H9 (cell line): ENCODE measurements at regions not wholly inside any gene's neighbourhood (a gene's known extent, or its start where the extent isn't known, plus 50 kb on each side); places are given as distances from the start of the nearest gene placed in this dataset.

Source experiments
- DNase-seq: peaks from one replicate; pipeline ENCODE4 v3.0.0-alpha.2; 2017
- H2AFZ ChIP-seq: one replicate; pipeline ENCODE4 v1.6.1; 2013; ENCODE audit warnings: mild to moderate bottlenecking, low read length, control low read depth, moderate library complexity
- H2AK5ac ChIP-seq: 2 replicates; pipeline ENCODE4 v1.6.1; 2013; ENCODE audit warnings: low read length, control low read depth, mixed read lengths; ENCODE audit not compliant: insufficient read length
- H2BK120ac ChIP-seq: one replicate; pipeline ENCODE4 v1.6.1; 2013; ENCODE audit warnings: low read depth, mild to moderate bottlenecking, low read length, control low read depth, inconsistent platforms; ENCODE audit not compliant: poor library complexity, severe bottlenecking
- H2BK12ac ChIP-seq: 2 replicates; pipeline ENCODE4 v1.6.1; 2013; ENCODE audit warnings: low read length, control low read depth, mixed read lengths, low read depth; ENCODE audit not compliant: insufficient read length
- H2BK15ac ChIP-seq: 2 replicates; pipeline ENCODE4 v1.6.1; 2013; ENCODE audit warnings: low read depth, low read length, control low read depth
- H2BK20ac ChIP-seq: one replicate; pipeline ENCODE4 v1.6.1; 2013; ENCODE audit warnings: low read depth, mild to moderate bottlenecking, low read length, control low read depth, inconsistent platforms; ENCODE audit not compliant: poor library complexity, severe bottlenecking
- H2BK5ac ChIP-seq: 2 replicates; pipeline ENCODE4 v1.6.1; 2013; ENCODE audit warnings: low read length, control low read depth, mixed read lengths; ENCODE audit not compliant: insufficient read length
- H3K14ac ChIP-seq: 2 replicates; pipeline ENCODE4 v1.6.1; 2013; ENCODE audit warnings: low read length, control low read depth; ENCODE audit not compliant: insufficient read depth
- H3K18ac ChIP-seq: 2 replicates; pipeline ENCODE4 v1.6.1; 2013; ENCODE audit warnings: low read depth, mild to moderate bottlenecking, mixed read lengths, low read length, control low read depth; ENCODE audit not compliant: insufficient read length
- H3K23ac ChIP-seq: 2 replicates; pipeline ENCODE4 v1.6.1; 2013; ENCODE audit warnings: low read length, control low read depth, mixed read lengths, low read depth; ENCODE audit not compliant: insufficient read length
- H3K23me2 ChIP-seq: 2 replicates; pipeline ENCODE4 v1.6.1; 2013; ENCODE audit warnings: low read depth, mild to moderate bottlenecking, mixed read lengths, low read length, control low read depth; ENCODE audit not compliant: insufficient read length, poor library complexity, severe bottlenecking
- H3K27ac ChIP-seq: 2 replicates; pipeline ENCODE4 v1.5.1; 2013; ENCODE audit warnings: low read length, control low read depth, mixed read lengths, low read depth; ENCODE audit not compliant: insufficient read length
- H3K27me3 ChIP-seq: 2 replicates; pipeline ENCODE4 v1.6.1; 2013; ENCODE audit warnings: low read length, control low read depth, inconsistent platforms; ENCODE audit not compliant: insufficient read depth
- H3K4ac ChIP-seq: 2 replicates; pipeline ENCODE4 v1.6.1; 2013; ENCODE audit warnings: low read depth, mild to moderate bottlenecking, control low read depth, inconsistent platforms, low read length, moderate library complexity
- H3K4me1 ChIP-seq: 2 replicates; pipeline ENCODE4 v1.6.1; 2013; ENCODE audit warnings: low read length, control low read depth, inconsistent platforms; ENCODE audit not compliant: insufficient read depth
- H3K4me2 ChIP-seq: 2 replicates; pipeline ENCODE4 v1.6.1; 2013; ENCODE audit warnings: low read length, control low read depth, mixed read lengths; ENCODE audit not compliant: insufficient read length, insufficient read depth
- H3K56ac ChIP-seq: 2 replicates; pipeline ENCODE4 v1.6.1; 2013; ENCODE audit warnings: low read depth, mild to moderate bottlenecking, mixed read lengths, low read length, control low read depth; ENCODE audit not compliant: insufficient read length
- H3K79me1 ChIP-seq: 2 replicates; pipeline ENCODE4 v1.6.1; 2013; ENCODE audit warnings: low read depth, mild to moderate bottlenecking, moderate library complexity, low read length, control low read depth, inconsistent platforms; ENCODE audit not compliant: insufficient read depth, poor library complexity, severe bottlenecking
- H3K79me2 ChIP-seq: 2 replicates; pipeline ENCODE4 v1.6.1; 2013; ENCODE audit warnings: low read length, control low read depth, inconsistent platforms; ENCODE audit not compliant: insufficient read depth
- H3K9ac ChIP-seq: 2 replicates; pipeline ENCODE4 v1.6.1; 2013; ENCODE audit warnings: low read length, control low read depth, mixed read lengths; ENCODE audit not compliant: insufficient read length; ENCODE audit errors: extremely low read depth
- H3K9me3 ChIP-seq: one replicate; pipeline ENCODE4 v1.6.1; 2013; ENCODE audit warnings: low read depth, low read length, inconsistent platforms; ENCODE audit not compliant: control insufficient read depth
- H3T11ph ChIP-seq: one replicate; pipeline ENCODE4 v1.6.1; 2013; ENCODE audit warnings: mild to moderate bottlenecking, low read length, control low read depth, inconsistent platforms
- H4K20me1 ChIP-seq: one replicate; pipeline ENCODE4 v1.6.1; 2013; ENCODE audit not compliant: control insufficient read depth, insufficient read length, insufficient read depth
- H4K5ac ChIP-seq: 2 replicates; pipeline ENCODE4 v1.6.1; 2013; ENCODE audit warnings: low read depth, mild to moderate bottlenecking, mixed read lengths, low read length, control low read depth; ENCODE audit not compliant: insufficient read length
- H4K8ac ChIP-seq: replicated peaks from 2 replicates; pipeline ENCODE4 v1.6.1; 2013; ENCODE audit warnings: low read length, control low read depth, mixed read lengths, low read depth; ENCODE audit not compliant: insufficient read length
- H4K91ac ChIP-seq: 2 replicates; pipeline ENCODE4 v1.6.1; 2013; ENCODE audit warnings: low read depth, mild to moderate bottlenecking, moderate library complexity, mixed read lengths, low read length, control low read depth; ENCODE audit not compliant: insufficient read length
- H3K27ac Mint-ChIP-seq, 3 experiments: 2 replicates in 2 of 3; 3 replicates in 1 of 3; pipeline ENCODE4 v1.8.0; 2020 to 2021; ENCODE audit warnings: mixed read lengths in 3 of 3, mild to moderate bottlenecking in 1 of 3, moderate library complexity in 1 of 3
- H3K27me3 Mint-ChIP-seq: 2 replicates; pipeline ENCODE4 v1.8.0; 2021; ENCODE audit warnings: low read depth, mild to moderate bottlenecking, moderate library complexity, mixed read lengths
- H3K36me3 Mint-ChIP-seq, 3 experiments: 2 replicates in 2 of 3; 3 replicates in 1 of 3; pipeline ENCODE4 v1.8.0; 2020 to 2021; ENCODE audit warnings: low read depth in 3 of 3, mixed read lengths in 3 of 3; ENCODE audit not compliant: insufficient read depth in 1 of 3
- H3K4me1 Mint-ChIP-seq, 2 experiments: 2 replicates each; pipeline ENCODE4 v1.8.0; 2020; ENCODE audit warnings: mixed read lengths in 2 of 2
- H3K4me3 Mint-ChIP-seq, 2 experiments: 2 replicates in 1 of 2; 3 replicates in 1 of 2; pipeline ENCODE4 v1.8.0; 2020 to 2021; ENCODE audit warnings: mild to moderate bottlenecking in 2 of 2, mixed read lengths in 2 of 2, moderate library complexity in 1 of 2
- H3K9me3 Mint-ChIP-seq, 2 experiments: 2 replicates in 1 of 2; 3 replicates in 1 of 2; pipeline ENCODE4 v1.8.0; 2020; ENCODE audit warnings: mild to moderate bottlenecking in 2 of 2, mixed read lengths in 2 of 2, moderate library complexity in 1 of 2
- WGBS: extraction: QIAGEN DNeasy Blood & Tissue Kit; methylation state at CpG from one replicate; pipeline ENCODE4 v1.1.7; 2013; ENCODE audit warnings: missing lambda C conversion rate, low lambda C conversion rate, mixed read lengths; ENCODE audit not compliant: insufficient read length; ENCODE audit errors: extremely low coverage; 5-methylcytosine and 5-hydroxymethylcytosine counted together
- TF ChIP-seq, protein P1 (sequence below): fragments of 200-600 bp; sonication (generic); conservative IDR thresholded peaks from 3 replicates; pipeline ENCODE4 v1.8.0; 2021; ENCODE audit warnings: antibody characterized with exemption, mild to moderate bottlenecking

DNA sequence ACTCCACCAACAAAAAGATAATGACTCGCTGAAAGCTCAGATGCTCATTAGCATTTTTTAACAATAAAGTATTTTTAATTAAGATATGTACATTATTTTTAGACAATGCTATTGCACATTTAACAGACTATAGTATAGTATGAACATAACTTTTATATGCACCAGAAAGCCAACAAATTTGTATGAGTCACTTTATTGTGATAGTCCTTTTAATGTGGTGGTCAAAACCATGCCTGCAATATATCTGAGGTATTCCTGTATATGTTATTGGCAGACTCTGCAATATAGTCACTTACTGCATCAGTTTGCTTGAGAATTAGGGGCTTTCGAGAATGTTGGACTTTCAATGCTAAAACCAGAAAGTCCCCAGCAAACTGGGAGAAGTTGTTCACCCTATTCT, 51.7 kb upstream of the CCDC196 start:
- H4K91ac ChIP-seq: no peak overlapping the region
- Mint-ChIP-seq H3K27ac (no peak overlapping the region), H3K27me3 (no peaks in the 10 kb centered on the region), H3K4me3 (no peak overlapping the region), H3K4me1 (no peaks in the 10 kb centered on the region), H3K36me3 (no peaks in the 10 kb centered on the region; a peak in 4 of 7 replicates), H3K9me3 (peaks cover 21 to 25% of the 10 kb centered on the region in 2 experiments; a peak in 4 of 5 replicates)
- H3K23me2 ChIP-seq: no peaks in the 10 kb centered on the region
- no peaks in the 10 kb centered on the region for H3K27me3 ChIP-seq
- WGBS: no CpG with 5 or more reads among the region's 2 CpGs
- no peak overlapping the region for H3K4me2 ChIP-seq
- DNase-seq: no peak
- no peak overlapping the region for H3K9ac ChIP-seq
- H2AFZ ChIP-seq: no peak overlapping the region
- no peaks in the 10 kb centered on the region for H3K79me2 ChIP-seq
- no peak overlapping the region for H2BK120ac ChIP-seq
- TF ChIP-seq, protein P1, sequence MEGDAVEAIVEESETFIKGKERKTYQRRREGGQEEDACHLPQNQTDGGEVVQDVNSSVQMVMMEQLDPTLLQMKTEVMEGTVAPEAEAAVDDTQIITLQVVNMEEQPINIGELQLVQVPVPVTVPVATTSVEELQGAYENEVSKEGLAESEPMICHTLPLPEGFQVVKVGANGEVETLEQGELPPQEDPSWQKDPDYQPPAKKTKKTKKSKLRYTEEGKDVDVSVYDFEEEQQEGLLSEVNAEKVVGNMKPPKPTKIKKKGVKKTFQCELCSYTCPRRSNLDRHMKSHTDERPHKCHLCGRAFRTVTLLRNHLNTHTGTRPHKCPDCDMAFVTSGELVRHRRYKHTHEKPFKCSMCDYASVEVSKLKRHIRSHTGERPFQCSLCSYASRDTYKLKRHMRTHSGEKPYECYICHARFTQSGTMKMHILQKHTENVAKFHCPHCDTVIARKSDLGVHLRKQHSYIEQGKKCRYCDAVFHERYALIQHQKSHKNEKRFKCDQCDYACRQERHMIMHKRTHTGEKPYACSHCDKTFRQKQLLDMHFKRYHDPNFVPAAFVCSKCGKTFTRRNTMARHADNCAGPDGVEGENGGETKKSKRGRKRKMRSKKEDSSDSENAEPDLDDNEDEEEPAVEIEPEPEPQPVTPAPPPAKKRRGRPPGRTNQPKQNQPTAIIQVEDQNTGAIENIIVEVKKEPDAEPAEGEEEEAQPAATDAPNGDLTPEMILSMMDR: no peak
- H2BK5ac ChIP-seq: no peak overlapping the region
- H3K14ac ChIP-seq: no peak overlapping the region
- H3K23ac ChIP-seq: no peak overlapping the region
- no peak overlapping the region for H3K18ac ChIP-seq
- no peak overlapping the region for H2BK12ac ChIP-seq
- H3K9me3 ChIP-seq: no peaks in the 10 kb centered on the region
- no peak overlapping the region for H3K56ac ChIP-seq
- no peaks in the 10 kb centered on the region for H4K20me1 ChIP-seq
- H3K27ac ChIP-seq: no peak overlapping the region
- no peak overlapping the region for H3T11ph ChIP-seq
- no peak overlapping the region for H4K5ac ChIP-seq
- no peak overlapping the region for H2BK15ac ChIP-seq
- no peaks in the 10 kb centered on the region for H3K79me1 ChIP-seq
- H3K4me1 ChIP-seq: no peaks in the 10 kb centered on the region
- no peak overlapping the region for H3K4ac ChIP-seq
- H4K8ac ChIP-seq: no peak overlapping the region
- no peak overlapping the region for H2AK5ac ChIP-seq
- H2BK20ac ChIP-seq: no peak overlapping the region
